ENCODE measurements at regions not wholly inside any gene's neighbourhood (a gene's known extent, or its start where the extent isn't known, plus 50 kb on each side); places are given as distances from the start of the nearest gene placed in this dataset.

DNA sequence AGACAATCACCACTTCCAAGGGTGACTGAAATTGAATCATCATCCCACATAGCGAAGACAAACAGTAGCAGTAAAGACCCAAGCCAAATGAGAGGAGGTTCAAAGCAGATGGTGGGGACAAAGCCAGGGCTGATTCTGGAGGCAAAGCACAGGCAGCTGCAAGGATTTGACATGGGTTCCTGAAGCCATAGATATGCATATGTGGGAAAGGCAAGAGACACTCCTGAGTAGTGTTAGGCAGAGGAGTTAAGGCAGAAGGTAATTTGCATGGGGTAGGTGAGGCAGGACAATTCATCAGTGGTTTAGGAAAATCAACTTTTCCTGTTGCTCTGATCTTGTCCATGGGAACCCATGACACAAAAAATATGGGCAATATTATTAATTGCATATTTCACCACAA lies 462.8 kb downstream of the FAM181B start:
- TF ChIP-seq, protein P1, sequence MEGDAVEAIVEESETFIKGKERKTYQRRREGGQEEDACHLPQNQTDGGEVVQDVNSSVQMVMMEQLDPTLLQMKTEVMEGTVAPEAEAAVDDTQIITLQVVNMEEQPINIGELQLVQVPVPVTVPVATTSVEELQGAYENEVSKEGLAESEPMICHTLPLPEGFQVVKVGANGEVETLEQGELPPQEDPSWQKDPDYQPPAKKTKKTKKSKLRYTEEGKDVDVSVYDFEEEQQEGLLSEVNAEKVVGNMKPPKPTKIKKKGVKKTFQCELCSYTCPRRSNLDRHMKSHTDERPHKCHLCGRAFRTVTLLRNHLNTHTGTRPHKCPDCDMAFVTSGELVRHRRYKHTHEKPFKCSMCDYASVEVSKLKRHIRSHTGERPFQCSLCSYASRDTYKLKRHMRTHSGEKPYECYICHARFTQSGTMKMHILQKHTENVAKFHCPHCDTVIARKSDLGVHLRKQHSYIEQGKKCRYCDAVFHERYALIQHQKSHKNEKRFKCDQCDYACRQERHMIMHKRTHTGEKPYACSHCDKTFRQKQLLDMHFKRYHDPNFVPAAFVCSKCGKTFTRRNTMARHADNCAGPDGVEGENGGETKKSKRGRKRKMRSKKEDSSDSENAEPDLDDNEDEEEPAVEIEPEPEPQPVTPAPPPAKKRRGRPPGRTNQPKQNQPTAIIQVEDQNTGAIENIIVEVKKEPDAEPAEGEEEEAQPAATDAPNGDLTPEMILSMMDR (conservative IDR thresholded peaks at IDR 0.05; ENCODE audit: low read length), result no peak
- H3K4me3 ChIP-seq (ENCODE audit: low read length), result no peak overlapping the region
- no peak for DNase-seq (ENCODE audit: low read depth)

DNA sequence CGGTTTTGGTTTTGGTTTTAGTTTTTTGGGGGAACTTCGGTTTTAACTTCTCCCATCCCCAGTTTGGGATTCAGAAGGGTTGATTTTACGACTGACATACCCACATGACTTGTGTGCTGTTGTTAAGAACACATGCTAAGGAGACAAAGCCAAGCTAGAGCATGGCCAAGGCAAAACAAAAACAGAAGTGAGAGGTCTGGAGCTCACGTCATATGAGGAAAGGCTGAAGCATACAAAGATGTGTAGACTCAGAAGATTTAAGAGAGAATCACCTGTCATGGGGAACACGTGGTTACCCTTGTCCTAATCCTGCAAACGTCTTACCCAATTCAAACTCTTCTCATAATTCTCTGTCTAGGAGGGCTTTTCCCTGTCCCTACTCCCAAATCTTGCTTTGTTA lies 465.0 kb downstream of the FAM181B start:
- TF ChIP-seq, protein P1 (conservative IDR thresholded peaks at IDR 0.05; ENCODE audit: low read length), result no peak
- DNase-seq (ENCODE audit: low read depth), result no peak
- H3K4me3 ChIP-seq (ENCODE audit: low read length), result no peak overlapping the region

DNA sequence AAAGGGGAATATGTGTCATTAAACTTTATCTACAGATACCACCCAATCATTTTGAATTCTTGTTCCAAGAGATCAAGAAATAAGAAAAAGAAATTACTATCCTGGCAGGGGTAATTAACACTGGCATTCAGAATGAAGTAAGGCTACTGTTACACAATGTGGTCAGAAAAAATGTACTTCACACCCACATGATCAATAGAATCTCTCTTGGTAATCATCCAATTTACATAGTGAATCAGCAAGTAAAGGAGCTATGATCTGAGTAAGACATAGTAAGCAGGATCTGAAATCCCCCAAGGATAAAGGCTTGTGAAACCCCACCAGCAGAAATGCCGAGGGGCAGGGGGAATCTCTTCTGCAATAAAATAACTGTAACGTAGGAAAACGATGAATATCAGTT lies 466.5 kb downstream of the FAM181B start:
- H3K4me3 ChIP-seq (ENCODE audit: low read length), result no peak overlapping the region
- TF ChIP-seq, protein P1 (conservative IDR thresholded peaks at IDR 0.05; ENCODE audit: low read length), result no peak
- no peak for DNase-seq (ENCODE audit: low read depth)

DNA sequence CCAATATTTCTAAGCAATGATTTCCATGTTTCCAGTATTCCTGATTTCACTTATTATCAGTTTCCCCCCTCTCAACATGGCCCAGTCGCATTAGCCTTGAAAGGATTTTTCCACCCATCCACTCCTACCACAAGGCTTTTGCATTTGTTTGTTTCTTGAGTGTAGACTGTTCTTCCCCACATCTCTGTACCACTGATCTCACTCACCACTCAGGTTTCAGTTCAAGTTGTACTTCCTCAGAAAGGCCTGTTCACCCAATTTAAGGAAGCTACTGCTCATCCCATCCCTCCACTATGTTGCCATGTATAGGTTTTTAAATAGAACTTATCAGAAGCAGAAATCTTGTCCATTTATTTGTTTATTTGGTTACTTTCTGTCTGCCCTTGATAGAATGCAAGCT lies 472.3 kb downstream of the FAM181B start:
- TF ChIP-seq, protein P1 (conservative IDR thresholded peaks at IDR 0.05; ENCODE audit: low read length), result no peak
- H3K4me3 ChIP-seq (ENCODE audit: low read length), result no peak overlapping the region
- no peak for DNase-seq (ENCODE audit: low read depth)

DNA sequence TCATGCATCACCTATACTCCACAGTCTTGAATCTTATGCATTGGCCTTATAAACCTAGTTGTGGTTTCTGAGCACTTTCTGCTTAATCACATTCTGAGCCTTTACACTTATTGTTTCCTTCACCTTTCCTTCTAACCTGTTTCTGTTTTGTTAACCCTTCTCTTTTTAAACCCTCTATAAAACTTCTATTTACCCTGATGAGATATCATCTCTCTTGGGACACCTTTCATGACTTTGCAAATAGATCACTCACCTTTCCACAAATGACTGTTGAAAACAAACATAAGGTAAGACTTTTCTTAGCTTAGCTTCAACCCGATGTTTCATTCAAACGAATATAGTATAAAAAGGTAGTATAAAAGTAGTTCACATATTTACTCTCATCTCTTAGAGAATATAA lies 483.6 kb downstream of the FAM181B start:
- TF ChIP-seq, protein P1 (conservative IDR thresholded peaks at IDR 0.05; ENCODE audit: low read length), result no peak
- no peak overlapping the region for H3K4me3 ChIP-seq (ENCODE audit: low read length)
- DNase-seq (ENCODE audit: low read depth), result no peak

DNA sequence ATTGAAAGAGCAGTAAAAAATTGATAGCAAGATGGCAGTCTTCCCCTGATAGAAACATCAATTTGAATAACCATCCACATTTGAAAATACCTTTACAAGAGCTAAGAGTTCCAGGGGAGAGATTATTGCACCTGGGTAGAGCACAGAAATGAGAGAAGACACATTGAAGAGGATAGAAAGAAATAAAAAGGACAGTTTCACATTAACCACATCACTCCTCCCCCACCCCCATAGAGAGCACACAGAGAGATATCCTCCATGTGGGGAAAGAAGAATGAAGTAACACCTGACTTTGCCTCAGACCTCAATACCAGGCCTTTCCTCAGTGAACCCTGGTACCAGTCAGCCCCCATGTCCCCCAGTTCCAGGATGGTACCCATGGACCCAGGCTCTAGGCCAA lies 486.7 kb downstream of the FAM181B start:
- TF ChIP-seq, protein P1 (conservative IDR thresholded peaks at IDR 0.05; ENCODE audit: low read length), result no peak
- no peak for DNase-seq (ENCODE audit: low read depth)
- H3K4me3 ChIP-seq (ENCODE audit: low read length), result no peak overlapping the region

DNA sequence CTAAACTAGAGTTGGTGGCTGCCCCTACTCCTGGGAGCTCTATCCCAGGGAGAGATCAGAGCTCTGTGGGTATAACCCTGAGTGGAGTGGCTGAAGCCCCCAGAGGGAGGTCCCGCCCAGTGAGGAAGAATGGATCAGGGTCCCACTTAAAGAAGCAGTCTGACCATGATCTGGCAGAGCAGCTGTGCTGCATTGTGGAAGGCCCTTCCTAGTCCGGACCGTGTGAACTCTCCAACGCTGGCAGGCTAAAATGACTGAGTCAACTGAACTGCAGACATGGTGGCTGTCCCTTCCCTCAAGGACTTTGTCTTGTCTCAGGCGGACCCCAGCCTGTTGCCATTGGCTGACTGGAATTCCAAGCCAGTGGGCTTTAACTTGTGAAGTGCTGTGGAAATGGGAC lies 494.2 kb downstream of the FAM181B start:
- no peak overlapping the region for H3K4me3 ChIP-seq (ENCODE audit: low read length)
- DNase-seq (ENCODE audit: low read depth), result no peak
- TF ChIP-seq, protein P1 (conservative IDR thresholded peaks at IDR 0.05; ENCODE audit: low read length), result no peak
